GM06990 (cell line): ENCODE measurements at regions not wholly inside any gene's neighbourhood (a gene's known extent, or its start where the extent isn't known, plus 50 kb on each side); places are given as distances from the start of the nearest gene placed in this dataset.

ENCODE experiments used
- DNase-seq: peaks from one replicate; pipeline ENCODE4 v3.0.0-alpha.2; 2011; ENCODE audit not compliant: insufficient read length; ENCODE audit errors: extremely low read depth
- H3K27me3 ChIP-seq: replicated peaks from 2 replicates; pipeline ENCODE4 v1.6.0; 2011; ENCODE audit warnings: low read length; ENCODE audit not compliant: control insufficient read depth, insufficient read depth
- H3K36me3 ChIP-seq: 2 replicates; pipeline ENCODE4 v1.5.1; 2011; ENCODE audit warnings: low read length; ENCODE audit not compliant: control insufficient read depth, insufficient read depth
- H3K4me3 ChIP-seq: replicated peaks from 2 replicates; pipeline ENCODE4 v1.5.1; 2011; ENCODE audit warnings: low read depth, mild to moderate bottlenecking, control low read depth, low read length
- TF ChIP-seq, protein P1 (sequence below): IDR thresholded peaks from 2 replicates; pipeline ENCODE4 v1.5.1; 2011; ENCODE audit warnings: low read length, control low read depth, mild to moderate bottlenecking, inconsistent platforms; ENCODE audit not compliant: insufficient read depth, poor library complexity, severe bottlenecking

DNA sequence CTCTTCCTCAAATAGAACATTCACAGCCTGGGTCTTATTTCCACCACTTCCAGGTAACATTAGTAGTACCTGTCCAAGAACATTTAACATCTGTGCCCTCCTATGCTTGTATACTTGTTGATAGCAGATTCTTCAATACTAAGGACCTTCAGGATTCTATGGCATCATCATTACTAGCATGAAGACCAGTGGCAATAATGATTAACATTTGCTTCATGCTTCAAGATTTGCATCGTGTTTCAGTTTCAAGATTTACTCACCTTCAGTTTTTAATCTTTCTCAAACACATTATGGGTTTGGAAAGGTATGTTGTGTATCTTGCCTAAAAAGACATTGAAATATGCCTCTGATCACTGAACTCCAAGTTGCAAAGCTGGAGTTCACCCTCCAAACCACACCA lies 412.8 kb upstream of the NRSN1 start:
- Histone ChIP-seq H3K27me3 (no peaks in the 10 kb centered on the region), H3K36me3 (no peaks in the 10 kb centered on the region), H3K4me3 (no peak overlapping the region)
- TF ChIP-seq, protein P1, sequence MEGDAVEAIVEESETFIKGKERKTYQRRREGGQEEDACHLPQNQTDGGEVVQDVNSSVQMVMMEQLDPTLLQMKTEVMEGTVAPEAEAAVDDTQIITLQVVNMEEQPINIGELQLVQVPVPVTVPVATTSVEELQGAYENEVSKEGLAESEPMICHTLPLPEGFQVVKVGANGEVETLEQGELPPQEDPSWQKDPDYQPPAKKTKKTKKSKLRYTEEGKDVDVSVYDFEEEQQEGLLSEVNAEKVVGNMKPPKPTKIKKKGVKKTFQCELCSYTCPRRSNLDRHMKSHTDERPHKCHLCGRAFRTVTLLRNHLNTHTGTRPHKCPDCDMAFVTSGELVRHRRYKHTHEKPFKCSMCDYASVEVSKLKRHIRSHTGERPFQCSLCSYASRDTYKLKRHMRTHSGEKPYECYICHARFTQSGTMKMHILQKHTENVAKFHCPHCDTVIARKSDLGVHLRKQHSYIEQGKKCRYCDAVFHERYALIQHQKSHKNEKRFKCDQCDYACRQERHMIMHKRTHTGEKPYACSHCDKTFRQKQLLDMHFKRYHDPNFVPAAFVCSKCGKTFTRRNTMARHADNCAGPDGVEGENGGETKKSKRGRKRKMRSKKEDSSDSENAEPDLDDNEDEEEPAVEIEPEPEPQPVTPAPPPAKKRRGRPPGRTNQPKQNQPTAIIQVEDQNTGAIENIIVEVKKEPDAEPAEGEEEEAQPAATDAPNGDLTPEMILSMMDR, result no peak
- DNase-seq, result no peak

DNA sequence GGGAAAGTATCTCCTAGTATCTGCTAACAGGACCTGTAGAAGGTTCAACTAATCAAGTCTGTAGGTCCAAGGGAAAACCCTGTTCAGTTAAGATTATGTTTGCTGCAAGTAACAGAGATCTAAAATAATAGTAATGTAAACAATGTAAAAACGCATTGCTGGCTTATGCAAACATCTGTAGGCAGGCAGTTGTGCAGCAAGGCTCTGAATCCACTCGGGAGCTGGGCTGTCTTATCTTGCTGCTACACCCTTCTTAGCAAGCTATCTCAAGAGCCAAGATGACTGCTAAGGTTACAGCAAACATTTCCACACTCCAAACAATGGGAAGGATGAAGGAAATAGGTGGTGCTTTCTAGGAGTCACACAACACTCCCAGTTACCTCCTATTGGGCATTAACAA lies 397.3 kb upstream of the NRSN1 start:
- Histone ChIP-seq H3K4me3 (no peak overlapping the region), H3K36me3 (no peaks in the 10 kb centered on the region), H3K27me3 (no peaks in the 10 kb centered on the region)
- DNase-seq, result no peak
- TF ChIP-seq, protein P1, result no peak

DNA sequence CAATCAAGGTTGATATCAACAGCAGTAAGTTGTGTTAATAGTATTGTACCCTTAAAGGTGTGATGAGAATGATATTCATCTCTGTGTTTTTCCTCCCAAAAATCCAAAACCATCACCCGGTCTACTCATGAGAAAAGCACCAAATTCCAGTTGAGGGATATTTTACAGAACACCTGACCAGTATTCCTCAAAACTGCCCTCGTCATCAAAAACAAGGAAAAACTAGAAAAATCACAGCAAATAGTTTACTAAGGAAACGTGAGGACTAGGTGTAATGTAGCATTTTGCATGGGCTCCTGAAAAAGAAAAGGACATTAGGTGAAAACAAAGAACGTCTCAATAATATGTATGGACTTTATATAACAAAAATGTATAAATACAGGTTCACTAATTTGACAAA lies 394.4 kb upstream of the NRSN1 start:
- H3K36me3 ChIP-seq, result no peaks in the 10 kb centered on the region
- H3K4me3 ChIP-seq, result no peak overlapping the region
- TF ChIP-seq, protein P1, result no peak
- no peak for DNase-seq
- no peaks in the 10 kb centered on the region for H3K27me3 ChIP-seq

DNA sequence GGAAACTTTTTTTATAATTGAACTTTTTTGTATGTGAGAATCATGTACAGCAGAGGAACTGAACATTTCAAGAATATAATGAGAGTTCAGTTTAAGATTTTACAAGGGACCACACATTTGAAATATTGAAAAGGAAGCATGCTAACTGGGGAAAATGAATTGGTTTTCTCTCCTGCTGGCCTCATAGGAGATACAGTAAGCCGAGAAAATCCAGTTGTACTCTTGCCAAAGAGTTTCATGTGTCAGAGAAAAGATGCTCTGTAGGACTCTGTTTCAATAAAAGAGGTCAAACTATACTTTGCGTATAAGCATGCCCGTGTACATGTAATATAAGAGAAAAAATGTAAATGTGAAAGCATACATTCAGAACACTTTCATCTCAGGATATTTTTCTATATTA lies 393.5 kb upstream of the NRSN1 start:
- TF ChIP-seq, protein P1, result no peak
- no peak for DNase-seq
- H3K36me3 ChIP-seq, result no peaks in the 10 kb centered on the region
- no peak overlapping the region for H3K4me3 ChIP-seq
- H3K27me3 ChIP-seq, result no peaks in the 10 kb centered on the region

DNA sequence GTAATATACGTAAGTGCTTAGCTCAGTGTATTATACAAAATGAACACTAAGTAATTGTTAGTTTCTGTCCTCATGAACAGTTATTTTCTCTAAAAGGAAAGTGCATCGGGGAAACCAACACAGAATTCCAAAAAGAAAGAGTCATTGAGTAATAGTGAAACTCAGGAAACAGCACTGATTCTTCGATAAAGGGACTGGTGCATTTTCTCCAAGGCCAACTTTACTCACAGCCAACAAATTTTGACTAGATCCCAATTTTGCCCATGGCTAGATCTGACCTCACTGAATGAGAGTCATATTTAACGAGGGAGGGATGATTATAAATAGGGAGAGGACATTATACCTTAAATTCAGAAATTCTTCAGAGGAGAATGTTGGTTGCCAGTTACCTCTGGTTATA lies 390.9 kb upstream of the NRSN1 start:
- H3K36me3 ChIP-seq, result no peaks in the 10 kb centered on the region
- H3K4me3 ChIP-seq, result no peak overlapping the region
- no peaks in the 10 kb centered on the region for H3K27me3 ChIP-seq
- TF ChIP-seq, protein P1, result no peak
- DNase-seq, result no peak

DNA sequence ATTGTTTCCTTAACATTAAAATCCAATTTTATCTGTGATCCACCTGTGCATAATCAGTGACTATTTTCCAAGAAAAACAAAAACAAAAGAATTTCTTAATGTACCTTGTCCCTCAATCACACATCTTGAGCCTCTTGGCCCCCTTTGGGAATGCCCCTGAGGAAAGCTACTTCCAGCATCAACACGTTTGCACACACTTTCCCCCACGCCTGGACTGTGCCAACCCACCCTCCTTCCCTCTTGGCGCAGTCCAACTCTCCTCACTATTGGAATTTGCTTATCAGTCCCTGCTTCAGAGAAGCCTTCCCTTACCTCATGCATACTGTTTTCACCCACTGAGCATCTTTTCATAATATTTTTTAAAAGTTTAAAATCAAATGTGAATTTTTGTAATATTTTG lies 389.4 kb upstream of the NRSN1 start:
- no peaks in the 10 kb centered on the region for H3K36me3 ChIP-seq
- TF ChIP-seq, protein P1, result no peak
- no peaks in the 10 kb centered on the region for H3K27me3 ChIP-seq
- no peak overlapping the region for H3K4me3 ChIP-seq
- DNase-seq, result no peak
